GM12878 (cell line): ENCODE measurements at regions not wholly inside any gene's neighbourhood (a gene's known extent, or its start where the extent isn't known, plus 50 kb on each side); places are given as distances from the start of the nearest gene placed in this dataset.

ENCODE experiments used
- ATAC-seq: fragments of 200-7000 bp; cut with Tn5 transposase; 3 replicates; pipeline ENCODE4 v1.9.1; 2020; ENCODE audit warnings: mild to moderate bottlenecking, moderate library complexity
- BruUV-seq: library from RNA; stranded (reverse); fragments of 400-500 nt; replicated peaks from 2 replicates; lab custom pipeline; 2021; lab: Mats Ljungman, UMichigan
- CTCF ChIA-PET: fragments of 300-600 bp; sonication (Branson Sonifier 250); formaldehyde crosslinking; extraction: SDS; loops from one replicate; lab custom pipeline; 2021; ENCODE audit warnings: inconsistent platforms; lab: Yijun Ruan, JAX
- POLR2A ChIA-PET: fragments of 350-600 bp; formaldehyde crosslinking; extraction: SDS; loops from one replicate; lab custom pipeline; 2021; ENCODE audit warnings: inconsistent platforms; lab: Charles Lee
- RAD21 ChIA-PET: fragments of 300-600 bp; sonication (Branson Sonifier 250); formaldehyde crosslinking; loops from one replicate; lab custom pipeline; 2023; ENCODE audit warnings: antibody characterized with exemption; ENCODE audit not compliant: unreplicated experiment; lab: Charles Lee
- SMC1A ChIA-PET: fragments of 300-600 bp; sonication (Branson Sonifier 250); formaldehyde crosslinking; loops from one replicate; lab custom pipeline; 2023; ENCODE audit not compliant: unreplicated experiment, uncharacterized antibody; lab: Charles Lee
- DNase-seq: peaks from one replicate; pipeline ENCODE4 v3.0.0-alpha.2; 2011; ENCODE audit warnings: low read depth, low spot score
- FAIRE-seq: peaks from 3 replicates; lab custom pipeline; 2011; peaks lifted over from hg19 to GRCh38; lab: Jason Lieb, UNC
- H2AFZ ChIP-seq: 2 replicates; pipeline ENCODE4 v1.6.0; 2011; ENCODE audit warnings: low read depth, low read length, control low read depth; ENCODE audit not compliant: control insufficient read depth
- H3K27ac ChIP-seq: 2 replicates; pipeline ENCODE4 v1.5.1; 2011; ENCODE audit warnings: control low read depth; ENCODE audit not compliant: control insufficient read depth, insufficient read depth
- H3K27me3 ChIP-seq, 2 experiments: replicated peaks in 1 of 2; 2 replicates each; pipeline versions ENCODE4 v1.6.0 to v1.6.1; 2011; ENCODE audit warnings: low read length in 1 of 2; ENCODE audit not compliant: control insufficient read depth in 2 of 2, insufficient read depth in 2 of 2
- H3K36me3 ChIP-seq, 2 experiments: 2 replicates each; pipeline ENCODE4 v1.5.1; 2011; ENCODE audit warnings: low read length in 1 of 2; ENCODE audit not compliant: control insufficient read depth in 2 of 2, insufficient read depth in 2 of 2
- H3K4me1 ChIP-seq: 2 replicates; pipeline ENCODE4 v1.6.1; 2011; ENCODE audit warnings: mild to moderate bottlenecking, low read length, moderate library complexity, mixed read lengths; ENCODE audit not compliant: control insufficient read depth, insufficient read depth
- H3K4me2 ChIP-seq: 2 replicates; pipeline ENCODE4 v1.6.0; 2011; ENCODE audit warnings: control low read depth; ENCODE audit not compliant: control insufficient read depth, insufficient read depth
- H3K4me3 ChIP-seq: fragments of 200-600 bp; sonication (generic); 2 replicates; pipeline ENCODE4 v1.5.1; 2016
- H3K79me2 ChIP-seq: 2 replicates; pipeline ENCODE4 v1.6.0; 2011; ENCODE audit warnings: low read length; ENCODE audit not compliant: control insufficient read depth, insufficient read depth
- H3K9ac ChIP-seq: 2 replicates; pipeline ENCODE4 v1.8.0; 2011; ENCODE audit warnings: low read length, control low read depth, mixed read lengths; ENCODE audit not compliant: control insufficient read depth, insufficient read depth
- H3K9me3 ChIP-seq: replicated peaks from 3 replicates; pipeline ENCODE4 v1.5.1; 2011; ENCODE audit warnings: mild to moderate bottlenecking, low read length; ENCODE audit not compliant: control insufficient read depth, insufficient read depth
- H4K20me1 ChIP-seq: 2 replicates; pipeline ENCODE4 v1.6.0; 2011; ENCODE audit not compliant: control insufficient read depth, insufficient read depth
- CREM ChIP-seq: IDR thresholded peaks from 2 replicates; pipeline ENCODE4 v1.6.1; 2014; ENCODE audit warnings: antibody characterized with exemption, low read depth
- ETV6 ChIP-seq, 2 experiments: fragments of 450-650 bp in 1 of 2; IDR thresholded peaks in 1 of 2; conservative IDR thresholded peaks in 1 of 2; 2 replicates each; pipeline ENCODE4 v1.6.1; 2014; ENCODE audit warnings: antibody characterized with exemption in 1 of 2, borderline replicate concordance in 1 of 2, low read depth in 1 of 2, mild to moderate bottlenecking in 1 of 2, moderate library complexity in 1 of 2
- HCFC1 ChIP-seq: fragments of 150-350 bp; IDR thresholded peaks from 2 replicates; pipeline ENCODE4 v1.6.1; 2014; ENCODE audit warnings: low read length
- RAD51 ChIP-seq: fragments of 450-650 bp; IDR thresholded peaks from 2 replicates; pipeline ENCODE4 v1.6.1; 2016; ENCODE audit warnings: moderate library complexity, mild to moderate bottlenecking, inconsistent platforms
- SMAD1 ChIP-seq: fragments of 450-650 bp; IDR thresholded peaks from 2 replicates; pipeline ENCODE4 v1.6.1; 2018; ENCODE audit warnings: mild to moderate bottlenecking, low read depth; ENCODE audit not compliant: partially characterized antibody
- ZBED1 ChIP-seq: IDR thresholded peaks from 2 replicates; pipeline ENCODE4 v1.6.1; 2016; ENCODE audit warnings: borderline replicate concordance
- WGBS: methylation state at CpG from one replicate; pipeline ENCODE4 v1.1.6; 2016; ENCODE audit warnings: low lambda C conversion rate; ENCODE audit not compliant: insufficient replicate concordance, insufficient coverage; ENCODE audit errors: missing lambda C conversion rate; 5-methylcytosine and 5-hydroxymethylcytosine counted together
- in situ Hi-C: fragments of 300-500 bp; cut with MboI; formaldehyde crosslinking; loops from 9 replicates; pipeline ENCODE4 v1.14.3; 2018; ENCODE audit warnings: mixed read lengths
- intact Hi-C: fragments of 100-400 bp; cut with micrococcal nuclease; formaldehyde crosslinking; loops from one replicate; pipeline ENCODE4 v1.14.2; 2022; ENCODE audit not compliant: unreplicated experiment
- TF ChIP-seq, protein P1 (sequence below): fragments of 450-650 bp; IDR thresholded peaks from 2 replicates; pipeline ENCODE4 v1.6.1; 2014; ENCODE audit warnings: mild to moderate bottlenecking
- TF ChIP-seq, protein P2 (sequence below): fragments of 450-650 bp; formaldehyde crosslinking; IDR thresholded peaks from 2 replicates; pipeline ENCODE4 v1.5.0; 2022; ENCODE audit warnings: mild to moderate bottlenecking, missing genetic modification characterization
- TF ChIP-seq, protein P3 (sequence below): fragments of 450-650 bp; IDR thresholded peaks from 2 replicates; pipeline ENCODE4 v1.6.1; 2017; ENCODE audit warnings: mild to moderate bottlenecking, moderate library complexity

DNA sequence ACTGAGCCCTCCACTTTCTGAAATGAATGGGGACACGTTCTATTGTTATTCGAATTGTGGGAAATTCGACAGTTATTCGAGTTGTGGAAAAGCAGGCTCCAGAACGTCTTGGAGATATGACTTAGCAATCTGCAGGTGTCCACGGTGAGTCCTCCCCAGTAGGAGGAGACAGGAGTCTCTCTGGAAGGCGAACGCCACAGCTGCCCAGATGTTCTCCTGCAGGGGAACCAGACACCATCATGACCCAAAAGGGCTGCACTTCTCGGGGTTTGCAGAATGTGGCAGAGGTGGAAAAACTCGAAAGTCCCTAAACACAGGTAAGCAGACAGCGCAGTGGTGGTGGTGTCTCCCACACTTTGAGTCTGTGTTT lies 363.6 kb upstream of the SFSWAP start:
- H3K79me2 ChIP-seq: no peaks in the 10 kb centered on the region
- no TSS peak for BruUV-seq
- ChIA-PET RAD21 (no interaction called here), POLR2A (no interaction called here), SMC1A (no interaction called here), CTCF (no interaction called here)
- in situ Hi-C loops: no loop called here
- no peaks in the 10 kb centered on the region for H4K20me1 ChIP-seq
- ATAC-seq (no peak), DNase-seq (no peak), FAIRE-seq (no peak)
- H3K9ac ChIP-seq: no peak overlapping the region
- no peaks in the 10 kb centered on the region for H3K4me1 ChIP-seq
- no peak overlapping the region for H3K27ac ChIP-seq
- no peaks in the 10 kb centered on the region; the same call in 2 of the 3 replicates for H3K9me3 ChIP-seq
- no peaks in the 10 kb centered on the region for H3K27me3 ChIP-seq
- H3K36me3 ChIP-seq: no peaks in the 10 kb centered on the region
- no peak overlapping the region for H3K4me3 ChIP-seq
- no peak overlapping the region for H2AFZ ChIP-seq
- TF ChIP-seq, protein P1, sequence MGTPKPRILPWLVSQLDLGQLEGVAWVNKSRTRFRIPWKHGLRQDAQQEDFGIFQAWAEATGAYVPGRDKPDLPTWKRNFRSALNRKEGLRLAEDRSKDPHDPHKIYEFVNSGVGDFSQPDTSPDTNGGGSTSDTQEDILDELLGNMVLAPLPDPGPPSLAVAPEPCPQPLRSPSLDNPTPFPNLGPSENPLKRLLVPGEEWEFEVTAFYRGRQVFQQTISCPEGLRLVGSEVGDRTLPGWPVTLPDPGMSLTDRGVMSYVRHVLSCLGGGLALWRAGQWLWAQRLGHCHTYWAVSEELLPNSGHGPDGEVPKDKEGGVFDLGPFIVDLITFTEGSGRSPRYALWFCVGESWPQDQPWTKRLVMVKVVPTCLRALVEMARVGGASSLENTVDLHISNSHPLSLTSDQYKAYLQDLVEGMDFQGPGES: no peak
- TF ChIP-seq, protein P2, sequence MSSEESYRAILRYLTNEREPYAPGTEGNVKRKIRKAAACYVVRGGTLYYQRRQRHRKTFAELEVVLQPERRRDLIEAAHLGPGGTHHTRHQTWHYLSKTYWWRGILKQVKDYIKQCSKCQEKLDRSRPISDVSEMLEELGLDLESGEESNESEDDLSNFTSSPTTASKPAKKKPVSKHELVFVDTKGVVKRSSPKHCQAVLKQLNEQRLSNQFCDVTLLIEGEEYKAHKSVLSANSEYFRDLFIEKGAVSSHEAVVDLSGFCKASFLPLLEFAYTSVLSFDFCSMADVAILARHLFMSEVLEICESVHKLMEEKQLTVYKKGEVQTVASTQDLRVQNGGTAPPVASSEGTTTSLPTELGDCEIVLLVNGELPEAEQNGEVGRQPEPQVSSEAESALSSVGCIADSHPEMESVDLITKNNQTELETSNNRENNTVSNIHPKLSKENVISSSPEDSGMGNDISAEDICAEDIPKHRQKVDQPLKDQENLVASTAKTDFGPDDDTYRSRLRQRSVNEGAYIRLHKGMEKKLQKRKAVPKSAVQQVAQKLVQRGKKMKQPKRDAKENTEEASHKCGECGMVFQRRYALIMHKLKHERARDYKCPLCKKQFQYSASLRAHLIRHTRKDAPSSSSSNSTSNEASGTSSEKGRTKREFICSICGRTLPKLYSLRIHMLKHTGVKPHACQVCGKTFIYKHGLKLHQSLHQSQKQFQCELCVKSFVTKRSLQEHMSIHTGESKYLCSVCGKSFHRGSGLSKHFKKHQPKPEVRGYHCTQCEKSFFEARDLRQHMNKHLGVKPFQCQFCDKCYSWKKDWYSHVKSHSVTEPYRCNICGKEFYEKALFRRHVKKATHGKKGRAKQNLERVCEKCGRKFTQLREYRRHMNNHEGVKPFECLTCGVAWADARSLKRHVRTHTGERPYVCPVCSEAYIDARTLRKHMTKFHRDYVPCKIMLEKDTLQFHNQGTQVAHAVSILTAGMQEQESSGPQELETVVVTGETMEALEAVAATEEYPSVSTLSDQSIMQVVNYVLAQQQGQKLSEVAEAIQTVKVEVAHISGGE (CRISPR knock-in tag): no peak
- TF ChIP-seq CREM (no peak), RAD51 (no peak), ETV6 (conservative IDR thresholded peaks at IDR 0.05 in 1 of 2, IDR thresholded peaks at IDR 0.05 in 1 of 2; ENCODE audit: borderline replicate concordance in 1 of 2, low read depth in 1 of 2) (no peak), SMAD1 (no peak), HCFC1 (no peak), ZBED1 (no peak)
- TF ChIP-seq, protein P3, sequence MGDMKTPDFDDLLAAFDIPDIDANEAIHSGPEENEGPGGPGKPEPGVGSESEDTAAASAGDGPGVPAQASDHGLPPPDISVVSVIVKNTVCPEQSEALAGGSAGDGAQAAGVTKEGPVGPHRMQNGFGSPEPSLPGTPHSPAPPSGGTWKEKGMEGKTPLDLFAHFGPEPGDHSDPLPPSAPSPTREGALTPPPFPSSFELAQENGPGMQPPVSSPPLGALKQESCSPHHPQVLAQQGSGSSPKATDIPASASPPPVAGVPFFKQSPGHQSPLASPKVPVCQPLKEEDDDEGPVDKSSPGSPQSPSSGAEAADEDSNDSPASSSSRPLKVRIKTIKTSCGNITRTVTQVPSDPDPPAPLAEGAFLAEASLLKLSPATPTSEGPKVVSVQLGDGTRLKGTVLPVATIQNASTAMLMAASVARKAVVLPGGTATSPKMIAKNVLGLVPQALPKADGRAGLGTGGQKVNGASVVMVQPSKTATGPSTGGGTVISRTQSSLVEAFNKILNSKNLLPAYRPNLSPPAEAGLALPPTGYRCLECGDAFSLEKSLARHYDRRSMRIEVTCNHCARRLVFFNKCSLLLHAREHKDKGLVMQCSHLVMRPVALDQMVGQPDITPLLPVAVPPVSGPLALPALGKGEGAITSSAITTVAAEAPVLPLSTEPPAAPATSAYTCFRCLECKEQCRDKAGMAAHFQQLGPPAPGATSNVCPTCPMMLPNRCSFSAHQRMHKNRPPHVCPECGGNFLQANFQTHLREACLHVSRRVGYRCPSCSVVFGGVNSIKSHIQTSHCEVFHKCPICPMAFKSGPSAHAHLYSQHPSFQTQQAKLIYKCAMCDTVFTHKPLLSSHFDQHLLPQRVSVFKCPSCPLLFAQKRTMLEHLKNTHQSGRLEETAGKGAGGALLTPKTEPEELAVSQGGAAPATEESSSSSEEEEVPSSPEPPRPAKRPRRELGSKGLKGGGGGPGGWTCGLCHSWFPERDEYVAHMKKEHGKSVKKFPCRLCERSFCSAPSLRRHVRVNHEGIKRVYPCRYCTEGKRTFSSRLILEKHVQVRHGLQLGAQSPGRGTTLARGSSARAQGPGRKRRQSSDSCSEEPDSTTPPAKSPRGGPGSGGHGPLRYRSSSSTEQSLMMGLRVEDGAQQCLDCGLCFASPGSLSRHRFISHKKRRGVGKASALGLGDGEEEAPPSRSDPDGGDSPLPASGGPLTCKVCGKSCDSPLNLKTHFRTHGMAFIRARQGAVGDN: no peak
- WGBS: 9% methylated on average over 11 of the region's 11 CpGs
- intact Hi-C loops: no loop called here
- no peak overlapping the region for H3K4me2 ChIP-seq
